H9 (cell line): ENCODE measurements at regions not wholly inside any gene's neighbourhood (a gene's known extent, or its start where the extent isn't known, plus 50 kb on each side); places are given as distances from the start of the nearest gene placed in this dataset.

Experiments used
- DNase-seq: peaks from one replicate; pipeline ENCODE4 v3.0.0-alpha.2; 2017
- H2AFZ ChIP-seq: one replicate; pipeline ENCODE4 v1.6.1; 2013; ENCODE audit warnings: mild to moderate bottlenecking, low read length, control low read depth, moderate library complexity
- H2AK5ac ChIP-seq: 2 replicates; pipeline ENCODE4 v1.6.1; 2013; ENCODE audit warnings: low read length, control low read depth, mixed read lengths; ENCODE audit not compliant: insufficient read length
- H2BK120ac ChIP-seq: one replicate; pipeline ENCODE4 v1.6.1; 2013; ENCODE audit warnings: low read depth, mild to moderate bottlenecking, low read length, control low read depth, inconsistent platforms; ENCODE audit not compliant: poor library complexity, severe bottlenecking
- H2BK12ac ChIP-seq: 2 replicates; pipeline ENCODE4 v1.6.1; 2013; ENCODE audit warnings: low read length, control low read depth, mixed read lengths, low read depth; ENCODE audit not compliant: insufficient read length
- H2BK15ac ChIP-seq: 2 replicates; pipeline ENCODE4 v1.6.1; 2013; ENCODE audit warnings: low read depth, low read length, control low read depth
- H2BK20ac ChIP-seq: one replicate; pipeline ENCODE4 v1.6.1; 2013; ENCODE audit warnings: low read depth, mild to moderate bottlenecking, low read length, control low read depth, inconsistent platforms; ENCODE audit not compliant: poor library complexity, severe bottlenecking
- H2BK5ac ChIP-seq: 2 replicates; pipeline ENCODE4 v1.6.1; 2013; ENCODE audit warnings: low read length, control low read depth, mixed read lengths; ENCODE audit not compliant: insufficient read length
- H3K14ac ChIP-seq: 2 replicates; pipeline ENCODE4 v1.6.1; 2013; ENCODE audit warnings: low read length, control low read depth; ENCODE audit not compliant: insufficient read depth
- H3K18ac ChIP-seq: 2 replicates; pipeline ENCODE4 v1.6.1; 2013; ENCODE audit warnings: low read depth, mild to moderate bottlenecking, mixed read lengths, low read length, control low read depth; ENCODE audit not compliant: insufficient read length
- H3K23ac ChIP-seq: 2 replicates; pipeline ENCODE4 v1.6.1; 2013; ENCODE audit warnings: low read length, control low read depth, mixed read lengths, low read depth; ENCODE audit not compliant: insufficient read length
- H3K23me2 ChIP-seq: 2 replicates; pipeline ENCODE4 v1.6.1; 2013; ENCODE audit warnings: low read depth, mild to moderate bottlenecking, mixed read lengths, low read length, control low read depth; ENCODE audit not compliant: insufficient read length, poor library complexity, severe bottlenecking
- H3K27ac ChIP-seq: 2 replicates; pipeline ENCODE4 v1.5.1; 2013; ENCODE audit warnings: low read length, control low read depth, mixed read lengths, low read depth; ENCODE audit not compliant: insufficient read length
- H3K27me3 ChIP-seq: 2 replicates; pipeline ENCODE4 v1.6.1; 2013; ENCODE audit warnings: low read length, control low read depth, inconsistent platforms; ENCODE audit not compliant: insufficient read depth
- H3K4ac ChIP-seq: 2 replicates; pipeline ENCODE4 v1.6.1; 2013; ENCODE audit warnings: low read depth, mild to moderate bottlenecking, control low read depth, inconsistent platforms, low read length, moderate library complexity
- H3K4me1 ChIP-seq: 2 replicates; pipeline ENCODE4 v1.6.1; 2013; ENCODE audit warnings: low read length, control low read depth, inconsistent platforms; ENCODE audit not compliant: insufficient read depth
- H3K4me2 ChIP-seq: 2 replicates; pipeline ENCODE4 v1.6.1; 2013; ENCODE audit warnings: low read length, control low read depth, mixed read lengths; ENCODE audit not compliant: insufficient read length, insufficient read depth
- H3K56ac ChIP-seq: 2 replicates; pipeline ENCODE4 v1.6.1; 2013; ENCODE audit warnings: low read depth, mild to moderate bottlenecking, mixed read lengths, low read length, control low read depth; ENCODE audit not compliant: insufficient read length
- H3K79me1 ChIP-seq: 2 replicates; pipeline ENCODE4 v1.6.1; 2013; ENCODE audit warnings: low read depth, mild to moderate bottlenecking, moderate library complexity, low read length, control low read depth, inconsistent platforms; ENCODE audit not compliant: insufficient read depth, poor library complexity, severe bottlenecking
- H3K79me2 ChIP-seq: 2 replicates; pipeline ENCODE4 v1.6.1; 2013; ENCODE audit warnings: low read length, control low read depth, inconsistent platforms; ENCODE audit not compliant: insufficient read depth
- H3K9ac ChIP-seq: 2 replicates; pipeline ENCODE4 v1.6.1; 2013; ENCODE audit warnings: low read length, control low read depth, mixed read lengths; ENCODE audit not compliant: insufficient read length; ENCODE audit errors: extremely low read depth
- H3K9me3 ChIP-seq: one replicate; pipeline ENCODE4 v1.6.1; 2013; ENCODE audit warnings: low read depth, low read length, inconsistent platforms; ENCODE audit not compliant: control insufficient read depth
- H3T11ph ChIP-seq: one replicate; pipeline ENCODE4 v1.6.1; 2013; ENCODE audit warnings: mild to moderate bottlenecking, low read length, control low read depth, inconsistent platforms
- H4K20me1 ChIP-seq: one replicate; pipeline ENCODE4 v1.6.1; 2013; ENCODE audit not compliant: control insufficient read depth, insufficient read length, insufficient read depth
- H4K5ac ChIP-seq: 2 replicates; pipeline ENCODE4 v1.6.1; 2013; ENCODE audit warnings: low read depth, mild to moderate bottlenecking, mixed read lengths, low read length, control low read depth; ENCODE audit not compliant: insufficient read length
- H4K8ac ChIP-seq: replicated peaks from 2 replicates; pipeline ENCODE4 v1.6.1; 2013; ENCODE audit warnings: low read length, control low read depth, mixed read lengths, low read depth; ENCODE audit not compliant: insufficient read length
- H4K91ac ChIP-seq: 2 replicates; pipeline ENCODE4 v1.6.1; 2013; ENCODE audit warnings: low read depth, mild to moderate bottlenecking, moderate library complexity, mixed read lengths, low read length, control low read depth; ENCODE audit not compliant: insufficient read length
- H3K27ac Mint-ChIP-seq, 3 experiments: 2 replicates in 2 of 3; 3 replicates in 1 of 3; pipeline ENCODE4 v1.8.0; 2020 to 2021; ENCODE audit warnings: mixed read lengths in 3 of 3, mild to moderate bottlenecking in 1 of 3, moderate library complexity in 1 of 3
- H3K27me3 Mint-ChIP-seq: 2 replicates; pipeline ENCODE4 v1.8.0; 2021; ENCODE audit warnings: low read depth, mild to moderate bottlenecking, moderate library complexity, mixed read lengths
- H3K36me3 Mint-ChIP-seq, 3 experiments: 2 replicates in 2 of 3; 3 replicates in 1 of 3; pipeline ENCODE4 v1.8.0; 2020 to 2021; ENCODE audit warnings: low read depth in 3 of 3, mixed read lengths in 3 of 3; ENCODE audit not compliant: insufficient read depth in 1 of 3
- H3K4me1 Mint-ChIP-seq, 2 experiments: 2 replicates each; pipeline ENCODE4 v1.8.0; 2020; ENCODE audit warnings: mixed read lengths in 2 of 2
- H3K4me3 Mint-ChIP-seq, 2 experiments: 2 replicates in 1 of 2; 3 replicates in 1 of 2; pipeline ENCODE4 v1.8.0; 2020 to 2021; ENCODE audit warnings: mild to moderate bottlenecking in 2 of 2, mixed read lengths in 2 of 2, moderate library complexity in 1 of 2
- H3K9me3 Mint-ChIP-seq, 2 experiments: 2 replicates in 1 of 2; 3 replicates in 1 of 2; pipeline ENCODE4 v1.8.0; 2020; ENCODE audit warnings: mild to moderate bottlenecking in 2 of 2, mixed read lengths in 2 of 2, moderate library complexity in 1 of 2
- CTCF ChIP-seq: fragments of 200-600 bp; sonication (generic); conservative IDR thresholded peaks from 3 replicates; pipeline ENCODE4 v1.8.0; 2021; ENCODE audit warnings: antibody characterized with exemption, mild to moderate bottlenecking
- WGBS: extraction: QIAGEN DNeasy Blood & Tissue Kit; methylation state at CpG from one replicate; pipeline ENCODE4 v1.1.7; 2013; ENCODE audit warnings: missing lambda C conversion rate, low lambda C conversion rate, mixed read lengths; ENCODE audit not compliant: insufficient read length; ENCODE audit errors: extremely low coverage; 5-methylcytosine and 5-hydroxymethylcytosine counted together

GRCh38 chr11:29326757-29327156 is 690.1 kb downstream of the KCNA4 start:
- Histone ChIP-seq H3K23me2 (no peaks in the 10 kb centered on the region), H2BK15ac (no peak overlapping the region), H2AFZ (no peak overlapping the region), H3K79me2 (no peaks in the 10 kb centered on the region), H3T11ph (no peak overlapping the region), H3K4me2 (no peak overlapping the region), H3K4me1 (no peaks in the 10 kb centered on the region; the same call in 1 of the 2 replicates), H3K23ac (no peak overlapping the region), H2BK12ac (no peak overlapping the region), H3K27ac (no peak overlapping the region), H4K91ac (no peak overlapping the region), H3K56ac (no peak overlapping the region), H3K4ac (no peak overlapping the region), H3K79me1 (no peaks in the 10 kb centered on the region), H4K8ac (no peak overlapping the region), H3K9ac (no peak overlapping the region), H4K20me1 (no peaks in the 10 kb centered on the region), H3K9me3 (no peaks in the 10 kb centered on the region), H3K14ac (no peak overlapping the region), H2BK120ac (no peak overlapping the region), H4K5ac (no peak overlapping the region), H2BK20ac (no peak overlapping the region), H2AK5ac (no peak overlapping the region), H3K27me3 (no peaks in the 10 kb centered on the region), H2BK5ac (no peak overlapping the region), H3K18ac (no peak overlapping the region)
- H3K9me3 Mint-ChIP-seq: no peaks in the 10 kb centered on the region; a peak in 1 of 5 replicates
- no peaks in the 10 kb centered on the region for H3K36me3 Mint-ChIP-seq
- no CpG with 5 or more reads among the region's 3 CpGs for whole genome bisulfite sequencing
- H3K27me3 Mint-ChIP-seq: no peaks in the 10 kb centered on the region
- DNase-seq: no peak
- H3K27ac Mint-ChIP-seq: no peak overlapping the region
- no peak overlapping the region for H3K4me3 Mint-ChIP-seq
- TF ChIP-seq CTCF: no peak
- H3K4me1 Mint-ChIP-seq: no peaks in the 10 kb centered on the region
